ENCODE measurements at regions not wholly inside any gene's neighbourhood (a gene's known extent, or its start where the extent isn't known, plus 50 kb on each side); places are given as distances from the start of the nearest gene placed in this dataset.

GRCh38 chr16:7089751-7090150 lies 242.9 kb upstream of the RBFOX1 start (continued):
- TF ChIP-seq, protein P1, sequence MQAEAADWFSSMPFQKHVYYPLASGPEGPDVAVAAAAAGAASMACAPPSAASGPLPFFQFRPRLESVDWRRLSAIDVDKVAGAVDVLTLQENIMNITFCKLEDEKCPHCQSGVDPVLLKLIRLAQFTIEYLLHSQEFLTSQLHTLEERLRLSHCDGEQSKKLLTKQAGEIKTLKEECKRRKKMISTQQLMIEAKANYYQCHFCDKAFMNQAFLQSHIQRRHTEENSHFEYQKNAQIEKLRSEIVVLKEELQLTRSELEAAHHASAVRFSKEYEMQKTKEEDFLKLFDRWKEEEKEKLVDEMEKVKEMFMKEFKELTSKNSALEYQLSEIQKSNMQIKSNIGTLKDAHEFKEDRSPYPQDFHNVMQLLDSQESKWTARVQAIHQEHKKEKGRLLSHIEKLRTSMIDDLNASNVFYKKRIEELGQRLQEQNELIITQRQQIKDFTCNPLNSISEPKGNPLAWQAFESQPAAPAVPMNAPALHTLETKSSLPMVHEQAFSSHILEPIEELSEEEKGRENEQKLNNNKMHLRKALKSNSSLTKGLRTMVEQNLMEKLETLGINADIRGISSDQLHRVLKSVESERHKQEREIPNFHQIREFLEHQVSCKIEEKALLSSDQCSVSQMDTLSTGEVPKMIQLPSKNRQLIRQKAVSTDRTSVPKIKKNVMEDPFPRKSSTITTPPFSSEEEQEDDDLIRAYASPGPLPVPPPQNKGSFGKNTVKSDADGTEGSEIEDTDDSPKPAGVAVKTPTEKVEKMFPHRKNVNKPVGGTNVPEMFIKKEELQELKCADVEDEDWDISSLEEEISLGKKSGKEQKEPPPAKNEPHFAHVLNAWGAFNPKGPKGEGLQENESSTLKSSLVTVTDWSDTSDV (CRISPR knock-in tag; IDR thresholded peaks at IDR 0.05), result no peak
- TF ChIP-seq ZNF574 (CRISPR knock-in tag; IDR thresholded peaks at IDR 0.05), result no peak

GRCh38 chr16:7088711-7089110 lies 243.9 kb upstream of the RBFOX1 start:
- 7% methylated on average over 5 of the region's 5 CpGs for WGBS (ENCODE audit: low lambda C conversion rate)
- H4K20me1 ChIP-seq (ENCODE audit: insufficient read depth, low read length), result no peaks in the 10 kb centered on the region
- no TSS peak for BruUV-seq (replicated peaks)
- no peaks in the 10 kb centered on the region for H3K36me3 ChIP-seq (replicated peaks in 1 of 2; ENCODE audit: control insufficient read depth in 1 of 2, insufficient read depth in 2 of 2, low read length in 2 of 2)
- H3K4me1 ChIP-seq (ENCODE audit: insufficient read depth, low read length), result no peaks in the 10 kb centered on the region
- H3K27me3 ChIP-seq (ENCODE audit: control insufficient read depth in 1 of 2, insufficient read depth in 2 of 2, low read length in 2 of 2), result peaks cover 0 to 17% of the 10 kb centered on the region in 2 experiments; a peak in 2 of 5 replicates
- ATAC-seq, result no peak
- intact Hi-C loops (cut with micrococcal nuclease; ENCODE audit: unreplicated experiment), result no loop called here
- H3K4me3 ChIP-seq (replicated peaks in 1 of 3; ENCODE audit: insufficient read depth in 1 of 3, low read depth in 2 of 3, low read length in 3 of 3), result no peak overlapping the region
- FAIRE-seq, result no peak
- H3K9ac ChIP-seq (ENCODE audit: insufficient read depth, low read depth, low read length), result no peak overlapping the region
- H3K9me3 ChIP-seq (ENCODE audit: low read length), result no peaks in the 10 kb centered on the region
- ChIA-PET POLR2A (no interaction called here), CTCF (ENCODE audit: low intra/inter-chr PET ratio, low total read pairs) (no interaction called here)
- no peaks in the 10 kb centered on the region for H3K79me2 ChIP-seq (ENCODE audit: insufficient read depth, low read length)
- H2AFZ ChIP-seq (ENCODE audit: low read length), result no peak overlapping the region
- H3K4me2 ChIP-seq (ENCODE audit: low read depth, low read length), result no peak overlapping the region
- no peak for DNase-seq (ENCODE audit: low spot score)
- no peak overlapping the region for H3K27ac ChIP-seq (ENCODE audit: extremely low read length, insufficient read depth, low read length)
- in situ Hi-C loops (cut with HindIII; ENCODE audit: extremely low pct_ligation_motif_present, low pct_unique_long_range_greater_than_20kb), result no loop called here
- TF ChIP-seq ZNF205 (CRISPR knock-in tag; IDR thresholded peaks at IDR 0.05) (no peak), NAIF1 (CRISPR knock-in tag; IDR thresholded peaks at IDR 0.05; ENCODE audit: borderline replicate concordance) (no peak), ZNF350 (CRISPR knock-in tag; IDR thresholded peaks at IDR 0.05; ENCODE audit: borderline replicate concordance, low read depth) (no peak), ZNF33A (CRISPR knock-in tag; IDR thresholded peaks at IDR 0.05; ENCODE audit: borderline replicate concordance) (no peak), RFX5 (IDR thresholded peaks at IDR 0.05; ENCODE audit: low read depth, low read length) (no peak), SMAD3 (CRISPR knock-in tag; IDR thresholded peaks at IDR 0.05) (no peak), TBX2 (CRISPR knock-in tag; IDR thresholded peaks at IDR 0.05; ENCODE audit: borderline replicate concordance) (no peak), ATF7 (IDR thresholded peaks at IDR 0.05) (no peak), ATF7 (CRISPR knock-in tag; IDR thresholded peaks at IDR 0.05) (no peak), KLF13 (CRISPR knock-in tag; IDR thresholded peaks at IDR 0.05) (no peak), ZBTB20 (CRISPR knock-in tag; IDR thresholded peaks at IDR 0.05; ENCODE audit: borderline replicate concordance, low read depth) (no peak), POGZ (CRISPR knock-in tag; IDR thresholded peaks at IDR 0.05) (no peak), AGO2 (optimal IDR thresholded peaks at IDR 0.05; ENCODE audit: low read depth, low read length) (no peak), ZNF337 (CRISPR knock-in tag; IDR thresholded peaks at IDR 0.05; ENCODE audit: borderline replicate concordance, low read depth) (no peak)
- TF ChIP-seq, protein P2, sequence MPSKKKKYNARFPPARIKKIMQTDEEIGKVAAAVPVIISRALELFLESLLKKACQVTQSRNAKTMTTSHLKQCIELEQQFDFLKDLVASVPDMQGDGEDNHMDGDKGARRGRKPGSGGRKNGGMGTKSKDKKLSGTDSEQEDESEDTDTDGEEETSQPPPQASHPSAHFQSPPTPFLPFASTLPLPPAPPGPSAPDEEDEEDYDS (CRISPR knock-in tag; IDR thresholded peaks at IDR 0.05), result no peak
- TF ChIP-seq, protein P3, sequence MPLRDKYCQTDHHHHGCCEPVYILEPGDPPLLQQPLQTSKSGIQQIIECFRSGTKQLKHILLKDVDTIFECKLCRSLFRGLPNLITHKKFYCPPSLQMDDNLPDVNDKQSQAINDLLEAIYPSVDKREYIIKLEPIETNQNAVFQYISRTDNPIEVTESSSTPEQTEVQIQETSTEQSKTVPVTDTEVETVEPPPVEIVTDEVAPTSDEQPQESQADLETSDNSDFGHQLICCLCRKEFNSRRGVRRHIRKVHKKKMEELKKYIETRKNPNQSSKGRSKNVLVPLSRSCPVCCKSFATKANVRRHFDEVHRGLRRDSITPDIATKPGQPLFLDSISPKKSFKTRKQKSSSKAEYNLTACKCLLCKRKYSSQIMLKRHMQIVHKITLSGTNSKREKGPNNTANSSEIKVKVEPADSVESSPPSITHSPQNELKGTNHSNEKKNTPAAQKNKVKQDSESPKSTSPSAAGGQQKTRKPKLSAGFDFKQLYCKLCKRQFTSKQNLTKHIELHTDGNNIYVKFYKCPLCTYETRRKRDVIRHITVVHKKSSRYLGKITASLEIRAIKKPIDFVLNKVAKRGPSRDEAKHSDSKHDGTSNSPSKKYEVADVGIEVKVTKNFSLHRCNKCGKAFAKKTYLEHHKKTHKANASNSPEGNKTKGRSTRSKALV (CRISPR knock-in tag; IDR thresholded peaks at IDR 0.05), result no peak

Data from HepG2 (cell line).